Skin epidermis (tissue), 12 donors: ENCODE measurements at regions not wholly inside any gene's neighbourhood (a gene's known extent, or its start where the extent isn't known, plus 50 kb on each side); places are given as distances from the start of the nearest gene placed in this dataset.
"Not testable (repeated sequence)": the region's sequence is repeated elsewhere in the genome, so short reads cannot be mapped to it uniquely, and the experiment has no call there.

Experiments used
- H3K27ac ChIP-seq, 21 experiments: fragments of 200-600 bp; sonication (generic) in 11 of 21; one replicate each; pipeline ENCODE4 v1.5.0; 2020; ENCODE audit warnings: mild to moderate bottlenecking in 3 of 21, inconsistent platforms in 2 of 21, moderate library complexity in 2 of 21
- H3K4me3 ChIP-seq, 7 experiments: fragments of 200-600 bp; sonication (generic) in 2 of 7; one replicate each; pipeline ENCODE4 v1.5.0; 2020; ENCODE audit warnings: inconsistent platforms in 2 of 7, mild to moderate bottlenecking in 2 of 7, moderate library complexity in 1 of 7

GRCh38 chr15:38103564-38103963, 149.1 kb upstream of the SPRED1 start:
- Histone ChIP-seq H3K27ac (no peak overlapping the region), H3K4me3 (no peak overlapping the region)

- H3K27ac ChIP-seq = no peak overlapping the region
- no peak overlapping the region for H3K4me3 ChIP-seq
Observed at GRCh38 chr15:38111070-38111469, 141.6 kb upstream of the SPRED1 start.

- no peak overlapping the region for H3K27ac ChIP-seq
- no peak overlapping the region for H3K4me3 ChIP-seq
Observed at GRCh38 chr15:38112406-38112805, 140.2 kb upstream of the SPRED1 start.

DNA sequence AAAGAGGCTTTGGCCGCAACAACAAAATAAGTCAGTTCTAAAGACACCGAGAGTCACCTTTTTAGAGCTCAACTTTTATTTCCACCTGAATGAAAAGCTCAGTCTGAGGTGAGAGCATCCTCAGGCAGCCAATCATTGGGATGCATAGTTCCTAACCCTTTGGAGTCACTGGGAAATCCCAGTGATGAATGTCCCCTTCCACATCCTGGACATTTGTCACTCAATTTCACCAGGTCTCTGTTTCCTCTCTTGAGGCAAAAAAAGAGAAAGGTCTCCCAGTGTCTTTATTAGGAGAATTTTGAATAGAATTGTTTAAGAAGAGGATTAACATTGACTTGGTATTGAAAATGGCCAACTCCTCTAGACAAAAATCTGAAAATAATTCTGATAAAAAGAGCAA, 137.5 kb upstream of the SPRED1 start:
- Histone ChIP-seq H3K4me3 (no peak overlapping the region), H3K27ac (no peak overlapping the region)

DNA sequence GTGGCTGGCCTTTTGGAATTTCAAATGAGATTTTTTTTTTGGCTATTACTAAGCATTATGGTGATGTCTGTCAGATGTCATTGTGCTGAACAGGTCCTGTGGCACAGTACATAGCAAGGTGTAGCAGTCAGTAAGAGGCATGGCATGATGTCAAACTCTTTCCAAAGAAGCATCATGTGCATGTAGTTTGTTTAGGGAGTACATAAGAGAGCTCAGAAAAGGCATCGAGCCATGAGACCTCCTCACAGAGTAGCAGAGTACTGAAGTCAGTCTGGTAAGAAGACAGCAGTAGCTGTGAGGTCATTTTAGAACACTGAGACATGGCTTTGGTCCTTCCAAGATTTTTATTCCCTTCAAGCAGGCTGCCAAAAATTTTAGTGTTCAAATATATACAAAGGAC, 134.9 kb upstream of the SPRED1 start:
- Histone ChIP-seq H3K4me3 (no peak overlapping the region), H3K27ac (no peak overlapping the region)

GRCh38 chr15:38119865-38120264, 132.8 kb upstream of the SPRED1 start:
- not testable (repeated sequence) for H3K4me3 ChIP-seq, H3K27ac ChIP-seq

GRCh38 chr15:38127306-38127771, 125.3 kb upstream of the SPRED1 start:
- H3K4me3 ChIP-seq = no peak overlapping the region
- H3K27ac ChIP-seq = peak overlapping the region in 4 of 21 experiments; percentile 12 to 67 (median 50)

GRCh38 chr15:38128341-38128781, 124.3 kb upstream of the SPRED1 start:
- Histone ChIP-seq H3K27ac (peak overlapping the region in 16 of 21 experiments; percentile 11 to 92 (median 66)), H3K4me3 (no peak overlapping the region)

GRCh38 chr15:38128921-38129320, 123.7 kb upstream of the SPRED1 start:
- H3K4me3 ChIP-seq = no peak overlapping the region
- peak overlapping the region in 18 of 21 experiments; percentile 11 to 92 (median 66) for H3K27ac ChIP-seq

DNA sequence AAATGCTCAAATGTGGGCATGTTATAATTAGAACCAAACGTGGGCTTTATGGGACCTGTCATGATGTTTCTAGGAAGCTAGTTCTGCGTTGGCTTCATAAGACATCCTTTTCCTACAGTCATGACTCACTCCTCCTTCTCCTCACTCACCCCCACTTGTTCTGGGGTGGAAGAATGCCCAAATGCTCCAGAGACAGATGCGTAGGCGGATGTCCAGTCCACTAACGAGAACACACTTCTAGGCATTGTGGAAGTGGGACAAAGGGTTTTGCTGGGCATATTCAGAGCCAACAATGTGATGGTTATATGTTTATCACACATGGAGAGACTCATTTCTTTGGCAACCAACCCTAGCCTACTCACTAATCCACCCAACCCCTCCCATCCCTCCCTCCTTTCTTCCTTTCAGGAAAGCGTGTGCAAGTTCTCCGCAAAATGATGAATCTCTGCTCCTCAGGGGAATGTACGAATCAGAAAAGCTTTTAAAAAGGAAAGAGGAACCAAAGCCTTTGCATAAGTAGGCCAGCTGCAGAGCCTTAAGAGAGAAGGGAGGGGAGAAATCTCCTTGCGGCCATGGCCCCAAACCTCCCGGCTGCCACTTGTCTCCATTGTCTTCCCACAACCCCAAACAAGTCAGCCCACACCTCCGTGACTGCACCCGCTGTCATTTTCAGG, 123.0 kb upstream of the SPRED1 start:
- Histone ChIP-seq H3K4me3 (peak overlapping the region in 1 of 7 experiments; percentile 11), H3K27ac (peak overlapping the region in 20 of 21 experiments; percentile 4 to 92 (median 72))

GRCh38 chr15:38130205-38130567, 122.5 kb upstream of the SPRED1 start:
- Histone ChIP-seq H3K27ac (peak overlapping the region in 20 of 21 experiments; percentile 4 to 92 (median 72)), H3K4me3 (peak overlapping the region in 1 of 7 experiments; percentile 11)

DNA sequence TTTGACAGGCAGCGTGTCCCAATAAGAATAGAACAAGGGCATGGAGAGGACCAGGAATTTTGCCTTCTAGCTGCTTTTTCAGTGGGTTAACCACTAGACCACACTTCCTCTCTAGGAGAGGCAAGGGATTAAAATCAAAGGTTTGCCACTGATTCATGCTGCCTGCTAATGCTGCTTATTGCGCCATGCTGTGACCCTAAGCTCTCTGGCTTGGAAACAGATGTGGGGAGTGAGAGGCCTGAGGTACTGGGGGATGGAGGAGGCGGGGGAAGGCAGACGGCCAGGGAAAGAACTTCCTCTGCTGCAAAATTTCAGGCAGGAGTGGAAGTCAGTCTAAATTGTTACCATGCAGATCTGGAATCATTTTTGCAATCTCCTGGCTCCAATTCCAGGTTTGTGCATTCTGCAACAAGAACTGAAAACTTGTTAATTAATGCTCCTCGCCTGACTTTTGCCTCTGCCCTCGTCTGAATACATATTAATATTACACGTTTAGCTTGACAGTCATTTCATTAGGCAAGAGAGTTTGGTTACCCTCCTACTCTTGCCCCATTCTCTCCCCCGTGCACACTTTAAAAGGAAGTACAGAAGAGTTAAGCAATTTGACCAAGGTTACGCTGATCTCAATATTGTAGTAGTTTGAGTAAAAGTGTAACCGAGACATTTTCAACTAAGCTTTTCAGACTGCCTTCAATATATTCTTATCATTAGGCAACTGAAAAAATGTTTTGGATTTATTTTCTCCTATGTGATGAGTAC, 121.7 kb upstream of the SPRED1 start:
- Histone ChIP-seq H3K27ac (peak overlapping the region in 18 of 21 experiments; percentile 4 to 92 (median 73)), H3K4me3 (no peak overlapping the region)

DNA sequence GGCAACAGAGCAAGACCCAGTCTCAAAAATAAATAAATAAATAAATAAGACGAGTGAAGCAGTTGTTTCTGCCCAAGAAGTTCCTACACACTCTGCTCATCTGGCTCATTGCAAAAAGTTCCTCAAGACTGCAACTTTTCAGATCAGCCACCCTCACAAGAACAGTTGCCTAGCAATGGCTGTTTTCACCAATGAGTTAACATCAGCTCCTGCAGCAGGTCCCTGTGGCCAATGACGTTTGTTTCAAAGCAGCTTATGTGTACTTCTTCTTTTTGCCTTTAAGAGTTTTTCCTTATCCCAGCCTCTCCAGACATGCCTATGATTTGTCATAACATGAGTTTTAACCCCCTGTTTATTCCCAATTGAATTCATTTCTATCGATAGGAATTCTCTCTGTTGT, 118.4 kb upstream of the SPRED1 start:
- Histone ChIP-seq H3K27ac (no peak overlapping the region), H3K4me3 (no peak overlapping the region)

DNA sequence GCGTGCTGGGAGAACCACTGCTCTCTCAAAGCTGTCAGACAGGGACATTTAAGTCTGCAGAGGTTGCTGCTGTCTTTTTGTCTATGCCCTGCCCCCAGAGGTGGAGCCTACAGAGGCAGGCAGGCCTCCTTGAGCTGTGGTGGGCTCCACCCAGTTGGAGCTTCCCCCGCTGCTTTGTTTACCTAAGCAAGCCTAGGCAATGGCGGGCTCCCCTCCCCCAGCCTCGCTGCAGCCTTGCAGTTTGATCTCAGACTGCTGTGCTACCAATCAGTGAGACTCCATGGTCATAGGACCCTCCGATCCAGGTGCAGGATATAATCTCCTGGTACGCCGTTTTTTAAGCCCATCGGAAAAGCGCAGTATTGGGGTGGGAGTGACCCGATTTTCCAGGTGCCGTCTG, 110.4 kb upstream of the SPRED1 start:
- not testable (repeated sequence) for H3K4me3 ChIP-seq, H3K27ac ChIP-seq

GRCh38 chr15:38144921-38145320, 107.7 kb upstream of the SPRED1 start:
- no peak overlapping the region for H3K4me3 ChIP-seq
- peak overlapping the region in 1 of 21 experiments; percentile 3 for H3K27ac ChIP-seq

DNA sequence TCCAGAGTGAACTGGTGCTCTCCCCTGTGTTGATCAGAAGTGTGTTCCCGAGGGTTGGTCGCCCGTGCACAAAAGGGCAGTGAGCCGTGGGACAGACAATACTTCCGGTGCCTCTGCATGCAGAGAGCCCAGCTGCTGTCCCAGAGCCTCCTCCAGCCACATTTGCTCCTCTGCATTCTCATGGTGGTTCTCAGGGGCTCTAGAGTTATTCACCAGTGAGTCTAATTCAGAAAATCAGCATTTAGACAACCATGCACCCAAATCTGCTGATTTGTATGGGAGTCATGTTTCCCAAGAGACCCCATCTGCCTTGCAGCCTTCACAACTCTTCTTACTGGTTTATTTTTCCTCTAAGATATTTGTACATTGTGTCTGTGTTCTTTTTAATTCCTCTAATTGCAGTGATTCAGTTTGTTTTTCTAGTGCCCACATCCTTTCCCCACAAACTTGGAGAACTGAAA, 107.0 kb upstream of the SPRED1 start:
- Histone ChIP-seq H3K27ac (peak overlapping the region in 1 of 21 experiments; percentile 3), H3K4me3 (no peak overlapping the region)

GRCh38 chr15:38147246-38147645, 105.4 kb upstream of the SPRED1 start:
- Histone ChIP-seq H3K4me3 (no peak overlapping the region), H3K27ac (no peak overlapping the region)

GRCh38 chr15:38148471-38148870, 104.2 kb upstream of the SPRED1 start:
- Histone ChIP-seq H3K4me3 (no peak overlapping the region), H3K27ac (no peak overlapping the region)

- no peak overlapping the region for H3K27ac ChIP-seq
- no peak overlapping the region for H3K4me3 ChIP-seq
Observed at GRCh38 chr15:38149315-38149714, 103.3 kb upstream of the SPRED1 start.

GRCh38 chr15:38150148-38150547, 102.5 kb upstream of the SPRED1 start:
- Histone ChIP-seq H3K27ac (no peak overlapping the region), H3K4me3 (no peak overlapping the region)

GRCh38 chr15:38150794-38151193, 101.8 kb upstream of the SPRED1 start:
- no peak overlapping the region for H3K4me3 ChIP-seq
- H3K27ac ChIP-seq = no peak overlapping the region
